SH-SY5Y (cell line): ENCODE measurements at regions not wholly inside any gene's neighbourhood (a gene's known extent, or its start where the extent isn't known, plus 50 kb on each side); places are given as distances from the start of the nearest gene placed in this dataset.

ENCODE experiments used
- GATA2 ChIP-seq: IDR thresholded peaks from 2 replicates; pipeline ENCODE4 v1.6.1; 2011; ENCODE audit warnings: mild to moderate bottlenecking, low read depth, low read length
- GATA3 ChIP-seq: IDR thresholded peaks from 2 replicates; pipeline ENCODE4 v1.6.1; 2011; ENCODE audit warnings: low read depth, mild to moderate bottlenecking, low read length, moderate library complexity

DNA sequence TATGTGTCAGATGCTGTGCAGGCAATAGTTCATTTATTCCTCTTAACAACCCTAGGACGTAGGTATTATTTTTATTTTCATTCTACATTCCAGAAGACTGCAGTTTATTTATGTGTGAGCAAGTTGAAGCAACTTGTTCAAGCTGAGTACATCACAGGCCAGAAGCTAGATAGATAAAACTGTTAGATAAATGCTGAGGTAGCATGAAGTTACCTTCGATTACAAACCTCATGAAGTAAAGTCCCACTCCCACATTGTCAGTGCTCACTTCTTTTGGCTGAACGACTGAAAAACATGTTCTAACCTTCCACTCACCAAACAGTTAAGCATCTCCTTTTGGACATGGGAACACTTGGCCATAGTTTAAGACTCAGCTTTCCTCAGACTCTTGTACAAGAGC is 439.2 kb downstream of the TNS1 start:
- TF ChIP-seq GATA2, result no peak
- no peak for TF ChIP-seq GATA3
